Endothelial cell of umbilical vein (primary cell): ENCODE measurements at regions not wholly inside any gene's neighbourhood (a gene's known extent, or its start where the extent isn't known, plus 50 kb on each side); places are given as distances from the start of the nearest gene placed in this dataset.

ENCODE experiments used
- BruUV-seq: library from RNA; stranded (reverse); fragments of 400-500 nt; replicated peaks from 2 replicates; lab custom pipeline; 2021; lab: Mats Ljungman, UMichigan
- CTCF ChIA-PET: fragments of 300-600, 350-600 bp; sonication (Branson Sonifier 250); formaldehyde crosslinking; loops from one replicate; lab custom pipeline; 2021; ENCODE audit warnings: antibody characterized with exemption, inconsistent platforms; lab: Charles Lee
- POLR2A ChIA-PET: fragments of 300-600, 350-600 bp; sonication (Branson Sonifier 250); formaldehyde crosslinking; loops from one replicate; lab custom pipeline; 2021; ENCODE audit warnings: antibody characterized with exemption, inconsistent platforms; lab: Charles Lee
- DNase-seq: peaks from one replicate; pipeline ENCODE4 v3.0.0-alpha.2; 2011; ENCODE audit warnings: low read depth, low spot score
- FAIRE-seq: peaks from 2 replicates; lab custom pipeline; 2011; peaks lifted over from hg19 to GRCh38; lab: Jason Lieb, UNC
- H2AFZ ChIP-seq: 2 replicates; pipeline ENCODE4 v1.6.0; 2012; ENCODE audit warnings: low read depth, low read length, control low read depth, inconsistent platforms
- H3K27ac ChIP-seq: 2 replicates; pipeline ENCODE4 v1.5.1; 2011; ENCODE audit warnings: low read depth, mild to moderate bottlenecking, control low read depth, low read length, moderate library complexity; ENCODE audit not compliant: insufficient read depth
- H3K27me3 ChIP-seq, 2 experiments: 2 replicates each; pipeline versions ENCODE4 v1.6.0 to v1.6.1; 2011; ENCODE audit warnings: low read length in 2 of 2, mixed read lengths in 1 of 2; ENCODE audit not compliant: control insufficient read depth in 2 of 2, insufficient read depth in 2 of 2
- H3K36me3 ChIP-seq, 2 experiments: 2 replicates in 1 of 2; 3 replicates in 1 of 2; pipeline ENCODE4 v1.5.1; 2011; ENCODE audit warnings: low read length in 2 of 2, mild to moderate bottlenecking in 1 of 2, moderate library complexity in 1 of 2; ENCODE audit not compliant: control insufficient read depth in 2 of 2, insufficient read depth in 2 of 2; ENCODE audit errors: extremely low read depth in 1 of 2
- H3K4me1 ChIP-seq: 3 replicates; pipeline ENCODE4 v1.5.1; 2011; ENCODE audit warnings: mild to moderate bottlenecking, low read length; ENCODE audit not compliant: control insufficient read depth, insufficient read depth; ENCODE audit errors: extremely low read depth
- H3K4me2 ChIP-seq: 2 replicates; pipeline ENCODE4 v1.6.1; 2011; ENCODE audit warnings: low read length, control low read depth, mixed read lengths; ENCODE audit not compliant: insufficient read depth
- H3K4me3 ChIP-seq, 3 experiments: fragments of 200-600 bp in 1 of 3; sonication (generic), shearing (Covaris generic) in 1 of 3; replicated peaks in 1 of 3; 2 replicates each; pipeline ENCODE4 v1.5.1; 2011 to 2016; ENCODE audit warnings: control low read depth in 3 of 3, low read length in 3 of 3, mild to moderate bottlenecking in 2 of 3, inconsistent platforms in 1 of 3, low read depth in 1 of 3, moderate library complexity in 1 of 3; ENCODE audit not compliant: insufficient read depth in 1 of 3
- H3K79me2 ChIP-seq: 2 replicates; pipeline ENCODE4 v1.6.0; 2012; ENCODE audit warnings: low read length, inconsistent platforms; ENCODE audit not compliant: control insufficient read depth, insufficient read depth
- H3K9ac ChIP-seq: replicated peaks from 2 replicates; pipeline ENCODE3; 2011; ENCODE audit warnings: low read length, control low read depth; ENCODE audit not compliant: insufficient read depth; ENCODE audit errors: extremely low read depth
- H3K9me1 ChIP-seq: replicated peaks from 3 replicates; pipeline ENCODE4 v1.6.0; 2011; ENCODE audit warnings: mild to moderate bottlenecking, low read length; ENCODE audit not compliant: control insufficient read depth, insufficient read depth; ENCODE audit errors: extremely low read depth
- H3K9me3 ChIP-seq: replicated peaks from 2 replicates; pipeline ENCODE4 v1.5.1; 2012; ENCODE audit warnings: low read length, inconsistent platforms; ENCODE audit not compliant: control insufficient read depth, insufficient read depth
- H4K20me1 ChIP-seq: replicated peaks from 2 replicates; pipeline ENCODE3; 2011; ENCODE audit warnings: mild to moderate bottlenecking, low read length; ENCODE audit not compliant: control insufficient read depth, insufficient read depth; ENCODE audit errors: extremely low read depth
- EZH2 ChIP-seq: IDR thresholded peaks from 2 replicates; pipeline ENCODE4 v1.6.1; 2012; ENCODE audit warnings: borderline replicate concordance, low read depth, mild to moderate bottlenecking, moderate library complexity, low read length, inconsistent platforms; ENCODE audit not compliant: severe bottlenecking
- FOS ChIP-seq: IDR thresholded peaks from 2 replicates; pipeline ENCODE4 v1.6.1; 2011; ENCODE audit warnings: mild to moderate bottlenecking, low read length, moderate library complexity, borderline replicate concordance; ENCODE audit not compliant: insufficient read depth
- GATA2 ChIP-seq: IDR thresholded peaks from 2 replicates; pipeline ENCODE4 v1.7.0; 2011; ENCODE audit warnings: low read depth, mild to moderate bottlenecking, moderate library complexity, mixed read lengths, low read length; ENCODE audit not compliant: insufficient read length, insufficient read depth
- JUN ChIP-seq: IDR thresholded peaks from 2 replicates; pipeline ENCODE4 v1.6.1; 2011; ENCODE audit warnings: borderline replicate concordance, low read depth; ENCODE audit not compliant: insufficient read length, insufficient read depth
- MYC ChIP-seq: IDR thresholded peaks from one replicate; pipeline ENCODE4 v1.6.1; 2011; ENCODE audit warnings: mild to moderate bottlenecking, low read depth, low read length
- POLR2A ChIP-seq: IDR thresholded peaks from 2 replicates; pipeline ENCODE4 v1.6.1; 2012; ENCODE audit warnings: low read depth, mild to moderate bottlenecking, control low read depth, low read length
- POLR2AphosphoS5 ChIP-seq: IDR thresholded peaks from 2 replicates; pipeline ENCODE4 v1.6.1; 2012; ENCODE audit warnings: low read depth, mild to moderate bottlenecking, control low read depth, low read length, moderate library complexity; ENCODE audit not compliant: insufficient read depth
- dilution Hi-C: fragments of 300-500 bp; cut with MboI; formaldehyde crosslinking; loops from one replicate; pipeline ENCODE4 v1.15.0; 2019; ENCODE audit warnings: low sequenced_read_pairs; ENCODE audit not compliant: extremely low pct_ligation_motif_present
- intact Hi-C: fragments of 100-400 bp; cut with micrococcal nuclease; formaldehyde crosslinking; loops from one replicate; pipeline ENCODE4 v1.10.0; 2022
- TF ChIP-seq, protein P1 (sequence below): IDR thresholded peaks from 2 replicates; pipeline ENCODE4 v1.6.1; 2011; ENCODE audit not compliant: insufficient read depth, insufficient read length
- TF ChIP-seq, protein P2 (sequence below), 2 donors: IDR thresholded peaks; 1 replicate in 1 of 2; 2 replicates in 1 of 2; pipeline ENCODE4 v1.5.1; 2011; ENCODE audit warnings: low read length in 2 of 2, mild to moderate bottlenecking in 2 of 2, moderate library complexity in 2 of 2, control low read depth in 1 of 2, inconsistent platforms in 1 of 2, low read depth in 1 of 2; ENCODE audit not compliant: insufficient read depth in 1 of 2; ENCODE audit errors: extremely low read depth in 1 of 2

DNA sequence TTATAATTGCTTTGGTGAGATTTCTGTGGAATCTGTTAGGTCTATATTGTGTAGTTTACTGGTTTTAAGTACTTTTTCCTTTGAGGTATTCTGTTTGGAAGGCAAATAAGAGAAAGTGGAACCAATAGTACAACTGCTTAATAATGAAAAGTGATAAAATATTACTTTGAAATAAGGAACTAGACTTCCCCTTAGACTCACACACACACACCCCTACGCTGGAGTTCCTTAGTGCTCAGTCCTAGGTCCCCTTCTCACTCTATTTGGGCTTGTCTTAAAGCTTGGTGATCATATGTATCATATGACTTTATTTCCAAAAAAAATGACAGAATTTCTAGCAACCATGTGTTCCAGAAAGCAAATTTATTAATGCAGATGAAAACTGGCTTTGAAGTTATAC, 494.0 kb upstream of the TGFBR2 start:
- dilution Hi-C loops (no loop called here), intact Hi-C loops (loop anchor here (2.0 to 5.0 kb wide), 4 partner anchors 174 to 515 kb away; partner anchors contain the start of gene TGFBR2)
- Histone ChIP-seq H3K9me3 (no peaks in the 10 kb centered on the region), H3K4me2 (no peak overlapping the region), H4K20me1 (no peaks in the 10 kb centered on the region), H3K27ac (no peak overlapping the region), H3K79me2 (no peaks in the 10 kb centered on the region), H3K4me3 (no peak overlapping the region), H3K9me1 (no peaks in the 10 kb centered on the region), H2AFZ (no peak overlapping the region), H3K36me3 (no peaks in the 10 kb centered on the region), H3K4me1 (no peaks in the 10 kb centered on the region), H3K9ac (no peak overlapping the region), H3K27me3 (peaks cover 0 to 2% of the 10 kb centered on the region in 2 experiments)
- ChIA-PET POLR2A (no interaction called here), CTCF (interaction anchor here (0.7 to 10.1 kb wide), 7 partner anchors 65 to 640 kb away, joined by 3 to 142 read pairs (median 6); no protein-coding TSS in a partner anchor)
- DNase-seq: no peak
- TF ChIP-seq GATA2 (no peak), JUN (no peak), FOS (no peak), POLR2A (no peak), EZH2 (no peak), POLR2AphosphoS5 (no peak), MYC (no peak)
- TF ChIP-seq, protein P1, sequence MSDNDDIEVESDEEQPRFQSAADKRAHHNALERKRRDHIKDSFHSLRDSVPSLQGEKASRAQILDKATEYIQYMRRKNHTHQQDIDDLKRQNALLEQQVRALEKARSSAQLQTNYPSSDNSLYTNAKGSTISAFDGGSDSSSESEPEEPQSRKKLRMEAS: no peak
- TF ChIP-seq, protein P2, sequence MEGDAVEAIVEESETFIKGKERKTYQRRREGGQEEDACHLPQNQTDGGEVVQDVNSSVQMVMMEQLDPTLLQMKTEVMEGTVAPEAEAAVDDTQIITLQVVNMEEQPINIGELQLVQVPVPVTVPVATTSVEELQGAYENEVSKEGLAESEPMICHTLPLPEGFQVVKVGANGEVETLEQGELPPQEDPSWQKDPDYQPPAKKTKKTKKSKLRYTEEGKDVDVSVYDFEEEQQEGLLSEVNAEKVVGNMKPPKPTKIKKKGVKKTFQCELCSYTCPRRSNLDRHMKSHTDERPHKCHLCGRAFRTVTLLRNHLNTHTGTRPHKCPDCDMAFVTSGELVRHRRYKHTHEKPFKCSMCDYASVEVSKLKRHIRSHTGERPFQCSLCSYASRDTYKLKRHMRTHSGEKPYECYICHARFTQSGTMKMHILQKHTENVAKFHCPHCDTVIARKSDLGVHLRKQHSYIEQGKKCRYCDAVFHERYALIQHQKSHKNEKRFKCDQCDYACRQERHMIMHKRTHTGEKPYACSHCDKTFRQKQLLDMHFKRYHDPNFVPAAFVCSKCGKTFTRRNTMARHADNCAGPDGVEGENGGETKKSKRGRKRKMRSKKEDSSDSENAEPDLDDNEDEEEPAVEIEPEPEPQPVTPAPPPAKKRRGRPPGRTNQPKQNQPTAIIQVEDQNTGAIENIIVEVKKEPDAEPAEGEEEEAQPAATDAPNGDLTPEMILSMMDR (IDR thresholded peaks at IDR 0.05; ENCODE audit: extremely low read depth in 1 of 2, insufficient read depth in 1 of 2, low read depth in 1 of 2, low read length in 2 of 2): no peak
- no TSS peak for BruUV-seq
- FAIRE-seq: no peak
